ENCODE measurements at regions not wholly inside any gene's neighbourhood (a gene's known extent, or its start where the extent isn't known, plus 50 kb on each side); places are given as distances from the start of the nearest gene placed in this dataset.

DNA sequence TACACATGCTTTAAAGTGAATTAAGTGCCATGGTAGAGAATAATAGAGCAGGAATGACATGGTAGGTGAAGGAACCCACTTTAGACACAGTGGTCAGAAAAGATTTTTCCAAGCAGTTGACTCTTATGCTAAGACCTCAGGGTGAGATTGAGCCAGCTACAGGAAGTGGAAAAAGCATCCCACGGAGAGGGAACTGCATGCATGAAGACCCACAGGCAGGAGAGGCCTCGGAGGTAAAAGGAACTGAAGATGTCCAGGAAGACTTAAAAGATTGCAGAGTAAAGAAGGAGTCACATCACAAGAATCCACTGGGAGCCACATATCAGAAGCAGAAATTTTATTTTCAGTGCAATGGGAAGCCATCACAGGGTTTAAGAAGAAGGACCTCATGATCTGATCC lies 499.2 kb upstream of the FAM98A start:
- no peaks in the 10 kb centered on the region for H3K36me3 ChIP-seq (replicated peaks; ENCODE audit: low read depth, low read length)
- H3K4me3 ChIP-seq (ENCODE audit: low read length): no peak overlapping the region
- H4K20me1 ChIP-seq (ENCODE audit: insufficient read depth, low read length): no peaks in the 10 kb centered on the region
- TF ChIP-seq EZH2phosphoT487 (IDR thresholded peaks at IDR 0.05; ENCODE audit: low read depth): no peak
- TF ChIP-seq, protein P1, sequence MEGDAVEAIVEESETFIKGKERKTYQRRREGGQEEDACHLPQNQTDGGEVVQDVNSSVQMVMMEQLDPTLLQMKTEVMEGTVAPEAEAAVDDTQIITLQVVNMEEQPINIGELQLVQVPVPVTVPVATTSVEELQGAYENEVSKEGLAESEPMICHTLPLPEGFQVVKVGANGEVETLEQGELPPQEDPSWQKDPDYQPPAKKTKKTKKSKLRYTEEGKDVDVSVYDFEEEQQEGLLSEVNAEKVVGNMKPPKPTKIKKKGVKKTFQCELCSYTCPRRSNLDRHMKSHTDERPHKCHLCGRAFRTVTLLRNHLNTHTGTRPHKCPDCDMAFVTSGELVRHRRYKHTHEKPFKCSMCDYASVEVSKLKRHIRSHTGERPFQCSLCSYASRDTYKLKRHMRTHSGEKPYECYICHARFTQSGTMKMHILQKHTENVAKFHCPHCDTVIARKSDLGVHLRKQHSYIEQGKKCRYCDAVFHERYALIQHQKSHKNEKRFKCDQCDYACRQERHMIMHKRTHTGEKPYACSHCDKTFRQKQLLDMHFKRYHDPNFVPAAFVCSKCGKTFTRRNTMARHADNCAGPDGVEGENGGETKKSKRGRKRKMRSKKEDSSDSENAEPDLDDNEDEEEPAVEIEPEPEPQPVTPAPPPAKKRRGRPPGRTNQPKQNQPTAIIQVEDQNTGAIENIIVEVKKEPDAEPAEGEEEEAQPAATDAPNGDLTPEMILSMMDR (IDR thresholded peaks at IDR 0.05; ENCODE audit: low read depth, low read length): no peak
- H3K79me2 ChIP-seq (ENCODE audit: low read length): no peaks in the 10 kb centered on the region
- no peak overlapping the region for H3K9ac ChIP-seq (ENCODE audit: low read length)
- H3K27ac ChIP-seq (ENCODE audit: low read length): no peak overlapping the region
- no peaks in the 10 kb centered on the region for H3K9me3 ChIP-seq (ENCODE audit: insufficient read depth, low read length)
- no peak overlapping the region for H2AFZ ChIP-seq (ENCODE audit: low read depth, low read length)
- peaks cover 8% of the 10 kb centered on the region for H3K4me1 ChIP-seq (ENCODE audit: low read length)
- no peak overlapping the region for H3K4me2 ChIP-seq (ENCODE audit: low read length)
- no peaks in the 10 kb centered on the region for H3K27me3 ChIP-seq (ENCODE audit: low read depth, low read length)

DNA sequence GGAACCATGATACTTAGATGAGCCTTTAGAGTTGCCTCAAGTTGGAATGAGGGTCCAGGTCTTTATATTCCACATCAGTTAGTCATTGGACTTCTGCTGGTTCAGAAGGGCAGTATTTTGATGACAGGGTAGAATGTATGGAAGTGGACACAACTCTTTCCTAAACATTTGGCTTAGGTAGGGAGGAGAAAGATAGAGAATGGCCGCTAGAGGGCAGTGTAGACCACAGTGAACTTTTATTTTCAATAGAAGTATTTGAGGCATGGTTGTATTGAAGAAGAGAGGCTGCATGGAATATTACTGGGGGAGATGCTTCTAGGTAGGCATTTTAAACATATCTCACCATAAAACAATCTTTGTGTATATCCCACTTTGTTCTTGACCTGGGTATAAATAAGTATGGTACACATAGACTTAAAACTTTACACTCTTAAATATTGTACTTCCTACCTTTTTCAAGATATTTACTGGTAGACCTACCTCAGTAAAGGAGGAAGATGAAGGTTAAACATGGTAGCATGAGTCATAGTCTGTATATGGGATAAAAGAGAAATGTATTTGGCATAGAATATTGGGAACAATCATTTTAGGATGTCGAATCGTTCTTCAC lies 497.6 kb upstream of the FAM98A start:
- no peaks in the 10 kb centered on the region for H3K9me3 ChIP-seq (ENCODE audit: insufficient read depth, low read length)
- no peaks in the 10 kb centered on the region for H3K36me3 ChIP-seq (replicated peaks; ENCODE audit: low read depth, low read length)
- H2AFZ ChIP-seq (ENCODE audit: low read depth, low read length): no peak overlapping the region
- H4K20me1 ChIP-seq (ENCODE audit: insufficient read depth, low read length): no peaks in the 10 kb centered on the region
- no peaks in the 10 kb centered on the region for H3K79me2 ChIP-seq (ENCODE audit: low read length)
- H3K4me1 ChIP-seq (ENCODE audit: low read length): peaks cover 8% of the 10 kb centered on the region
- no peak overlapping the region for H3K9ac ChIP-seq (ENCODE audit: low read length)
- TF ChIP-seq, protein P1 (IDR thresholded peaks at IDR 0.05; ENCODE audit: low read depth, low read length): peak; percentile 90
- no peak for TF ChIP-seq EZH2phosphoT487 (IDR thresholded peaks at IDR 0.05; ENCODE audit: low read depth)
- H3K27ac ChIP-seq (ENCODE audit: low read length): no peak overlapping the region
- no peak overlapping the region for H3K4me3 ChIP-seq (ENCODE audit: low read length)
- no peak overlapping the region for H3K4me2 ChIP-seq (ENCODE audit: low read length)
- no peaks in the 10 kb centered on the region for H3K27me3 ChIP-seq (ENCODE audit: low read depth, low read length)

DNA sequence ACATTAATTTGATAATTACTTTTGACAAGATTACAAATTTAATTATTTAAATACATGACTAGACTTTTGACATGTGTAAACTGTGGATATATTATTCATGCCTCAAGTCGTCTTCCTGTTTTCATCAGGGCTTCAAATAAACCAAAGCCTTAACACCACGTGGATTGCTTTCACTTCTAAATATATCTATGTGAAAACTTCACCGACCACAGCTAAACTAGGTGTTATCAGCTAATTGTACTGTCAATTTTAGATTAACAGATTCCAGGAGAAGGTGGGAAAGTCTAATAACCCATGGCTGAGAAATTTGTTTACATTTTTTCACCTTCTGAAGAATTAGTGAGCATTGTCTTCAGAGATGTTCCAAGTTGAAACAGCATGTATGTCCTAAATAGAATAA lies 494.7 kb upstream of the FAM98A start:
- TF ChIP-seq EZH2phosphoT487 (IDR thresholded peaks at IDR 0.05; ENCODE audit: low read depth): no peak
- no peaks in the 10 kb centered on the region for H3K79me2 ChIP-seq (ENCODE audit: low read length)
- H3K9me3 ChIP-seq (ENCODE audit: insufficient read depth, low read length): no peaks in the 10 kb centered on the region

DNA sequence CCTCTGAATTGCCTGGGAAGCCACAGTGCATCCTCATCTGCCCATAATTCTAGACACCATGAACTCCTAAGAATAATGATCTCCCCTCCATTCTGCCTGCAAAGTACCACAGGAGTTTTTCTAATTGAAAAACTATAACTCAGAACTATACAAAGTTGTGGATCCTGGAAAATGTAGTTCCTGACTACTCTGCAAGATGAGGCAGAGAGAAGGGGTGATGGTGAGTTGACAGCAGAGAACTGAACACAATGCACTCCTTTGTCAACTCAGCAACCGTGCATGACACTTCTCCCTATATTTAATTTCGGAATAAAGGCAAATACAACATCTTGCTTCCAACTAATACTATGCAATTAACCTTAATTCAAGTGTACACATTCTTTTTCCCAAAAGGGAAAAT lies 471.1 kb upstream of the FAM98A start:
- Histone ChIP-seq H3K9ac (ENCODE audit: low read length) (no peak overlapping the region), H3K4me3 (ENCODE audit: low read length) (no peak overlapping the region), H4K20me1 (ENCODE audit: insufficient read depth, low read length) (no peaks in the 10 kb centered on the region), H3K27me3 (ENCODE audit: low read depth, low read length) (no peaks in the 10 kb centered on the region), H3K79me2 (ENCODE audit: low read length) (no peaks in the 10 kb centered on the region), H2AFZ (ENCODE audit: low read depth, low read length) (no peak overlapping the region), H3K4me2 (ENCODE audit: low read length) (no peak overlapping the region), H3K36me3 (replicated peaks; ENCODE audit: low read depth, low read length) (no peaks in the 10 kb centered on the region), H3K27ac (ENCODE audit: low read length) (no peak overlapping the region), H3K4me1 (ENCODE audit: low read length) (no peaks in the 10 kb centered on the region), H3K9me3 (ENCODE audit: insufficient read depth, low read length) (no peaks in the 10 kb centered on the region)
- TF ChIP-seq, protein P1 (IDR thresholded peaks at IDR 0.05; ENCODE audit: low read depth, low read length): no peak
- no peak for TF ChIP-seq EZH2phosphoT487 (IDR thresholded peaks at IDR 0.05; ENCODE audit: low read depth)

More for the DNA sequence above, 494.7 kb upstream of the FAM98A start:
- Histone ChIP-seq H3K27ac (ENCODE audit: low read length) (no peak overlapping the region), H2AFZ (ENCODE audit: low read depth, low read length) (no peak overlapping the region), H3K4me1 (ENCODE audit: low read length) (peaks cover 8% of the 10 kb centered on the region), H3K4me3 (ENCODE audit: low read length) (no peak overlapping the region), H3K27me3 (ENCODE audit: low read depth, low read length) (no peaks in the 10 kb centered on the region), H3K36me3 (replicated peaks; ENCODE audit: low read depth, low read length) (no peaks in the 10 kb centered on the region), H3K9ac (ENCODE audit: low read length) (no peak overlapping the region), H4K20me1 (ENCODE audit: insufficient read depth, low read length) (no peaks in the 10 kb centered on the region), H3K4me2 (ENCODE audit: low read length) (peak overlapping the region; percentile 25; the same call in 1 of the 2 replicates)

All from OCI-LY3 (cell line).